Body of pancreas (tissue), 4 donors: ENCODE measurements at regions not wholly inside any gene's neighbourhood (a gene's known extent, or its start where the extent isn't known, plus 50 kb on each side); places are given as distances from the start of the nearest gene placed in this dataset.
"Not testable (repeated sequence)": the region's sequence is repeated elsewhere in the genome, so short reads cannot be mapped to it uniquely, and the experiment has no call there.

ENCODE experiments used
- ATAC-seq: fragments of 150-250 bp; one replicate; pipeline ENCODE4 v1.9.1; 2016
- DNase-seq, 4 donors: peaks; one replicate each; pipeline ENCODE4 v3.0.0-alpha.2; 2019
- H3K27ac ChIP-seq, 4 donors: fragments of 200-600 bp; sonication (generic); 1 replicate in 3 of 4; 2 replicates in 1 of 4; pipeline versions ENCODE4 v1.5.1 to v1.6.1; 2016 to 2019; ENCODE audit warnings: mild to moderate bottlenecking in 1 of 4, mixed read lengths in 1 of 4, moderate library complexity in 1 of 4
- H3K27me3 ChIP-seq, 2 donors: fragments of 200-600 bp; sonication (generic); one replicate each; pipeline ENCODE4 v1.6.0; 2016; ENCODE audit warnings: mild to moderate bottlenecking in 1 of 2
- H3K36me3 ChIP-seq, 2 donors: fragments of 200-600 bp; sonication (generic); replicated peaks in 1 of 2; 2 replicates each; pipeline ENCODE4 v1.5.1; 2016; ENCODE audit warnings: low read depth in 2 of 2; ENCODE audit not compliant: insufficient read depth in 1 of 2
- H3K4me1 ChIP-seq: fragments of 200-600 bp; sonication (generic); one replicate; pipeline ENCODE4 v1.6.0; 2016
- H3K4me3 ChIP-seq, 2 donors: fragments of 200-600 bp; sonication (generic); 1 replicate in 1 of 2; 2 replicates in 1 of 2; pipeline ENCODE4 v1.5.1; 2016 to 2019
- H3K9me3 ChIP-seq, 3 donors: fragments of 200-600 bp; sonication (generic); 1 replicate in 2 of 3; 2 replicates in 1 of 3; pipeline ENCODE4 v1.5.1; 2016
- POLR2A ChIP-seq, 3 donors: fragments of 450-650 bp; IDR thresholded peaks; one replicate each; pipeline ENCODE4 v1.6.1; 2016; ENCODE audit warnings: antibody characterized with exemption in 3 of 3, mild to moderate bottlenecking in 2 of 3
- WGBS, 2 donors: methylation state at CpG; one replicate each; pipeline ENCODE4 v1.1.5; 2017; 5-methylcytosine and 5-hydroxymethylcytosine counted together
- intact Hi-C: fragments of 100-400 bp; cut with DNase I; formaldehyde crosslinking; loops from one replicate; pipeline ENCODE4 v1.15.1; 2023
- TF ChIP-seq, protein P1 (sequence below), 7 experiments: fragments of 450-650 bp in 4 of 7; fragments of 200-600 bp in 3 of 7; sonication (generic) in 3 of 7; IDR thresholded peaks; one replicate each; pipeline ENCODE4 v1.5.1; 2016 to 2019; ENCODE audit warnings: antibody characterized with exemption in 7 of 7

DNA sequence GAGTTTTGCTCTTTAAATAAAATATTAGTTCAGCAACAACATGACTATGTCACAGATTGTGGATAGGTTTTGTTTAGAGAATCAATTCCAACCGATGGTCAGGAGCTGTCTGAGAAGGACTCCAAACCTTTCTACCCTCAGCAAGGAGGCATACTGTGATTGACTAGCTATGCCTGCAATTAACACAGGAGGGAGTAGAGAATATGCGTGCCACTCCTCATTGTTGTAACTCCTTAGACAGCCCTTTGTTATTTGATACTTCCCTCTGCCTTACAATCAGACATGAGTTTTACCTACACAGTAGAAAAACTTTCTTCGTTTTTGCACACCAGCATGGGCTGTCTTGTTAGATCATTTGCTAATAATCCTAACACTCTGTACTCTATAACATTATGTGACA is 796.5 kb downstream of the PRIM2 start:
- DNase-seq (no peak), ATAC-seq (no peak)
- Histone ChIP-seq H3K27ac (no peak overlapping the region), H3K9me3 (no peaks in the 10 kb centered on the region), H3K27me3 (no peaks in the 10 kb centered on the region), H3K4me3 (no peak overlapping the region), H3K36me3 (no peaks in the 10 kb centered on the region), H3K4me1 (no peaks in the 10 kb centered on the region)
- 13 to 26% methylated on average over 3 of the region's 3 CpGs for WGBS, 2 donors
- intact Hi-C loops, result no loop called here
- TF ChIP-seq, protein P1, sequence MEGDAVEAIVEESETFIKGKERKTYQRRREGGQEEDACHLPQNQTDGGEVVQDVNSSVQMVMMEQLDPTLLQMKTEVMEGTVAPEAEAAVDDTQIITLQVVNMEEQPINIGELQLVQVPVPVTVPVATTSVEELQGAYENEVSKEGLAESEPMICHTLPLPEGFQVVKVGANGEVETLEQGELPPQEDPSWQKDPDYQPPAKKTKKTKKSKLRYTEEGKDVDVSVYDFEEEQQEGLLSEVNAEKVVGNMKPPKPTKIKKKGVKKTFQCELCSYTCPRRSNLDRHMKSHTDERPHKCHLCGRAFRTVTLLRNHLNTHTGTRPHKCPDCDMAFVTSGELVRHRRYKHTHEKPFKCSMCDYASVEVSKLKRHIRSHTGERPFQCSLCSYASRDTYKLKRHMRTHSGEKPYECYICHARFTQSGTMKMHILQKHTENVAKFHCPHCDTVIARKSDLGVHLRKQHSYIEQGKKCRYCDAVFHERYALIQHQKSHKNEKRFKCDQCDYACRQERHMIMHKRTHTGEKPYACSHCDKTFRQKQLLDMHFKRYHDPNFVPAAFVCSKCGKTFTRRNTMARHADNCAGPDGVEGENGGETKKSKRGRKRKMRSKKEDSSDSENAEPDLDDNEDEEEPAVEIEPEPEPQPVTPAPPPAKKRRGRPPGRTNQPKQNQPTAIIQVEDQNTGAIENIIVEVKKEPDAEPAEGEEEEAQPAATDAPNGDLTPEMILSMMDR (IDR thresholded peaks at IDR 0.05), result no peak
- TF ChIP-seq POLR2A (IDR thresholded peaks at IDR 0.05), result no peak

DNA sequence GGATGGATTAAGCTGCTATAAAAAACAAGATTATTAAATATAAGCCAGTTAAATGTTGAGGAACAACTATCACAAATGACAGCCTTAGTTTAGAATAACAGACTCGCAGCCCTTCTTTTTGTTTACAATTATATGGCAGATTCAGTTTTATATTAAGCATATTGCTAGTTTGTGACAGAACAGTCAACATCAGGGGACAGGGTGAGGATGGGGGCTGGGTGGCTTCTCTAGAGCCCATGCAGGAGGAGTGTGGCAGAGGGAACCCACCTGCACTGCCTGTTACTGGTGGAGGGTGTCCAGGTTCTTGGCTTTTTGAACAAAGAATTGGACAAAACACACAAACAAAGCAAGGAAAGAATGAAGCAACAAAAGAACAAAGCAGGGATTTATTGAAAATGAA is 799.7 kb downstream of the PRIM2 start:
- H3K4me3 ChIP-seq, H3K36me3 ChIP-seq, H3K27ac ChIP-seq, ATAC-seq, H3K27me3 ChIP-seq, H3K4me1 ChIP-seq, H3K9me3 ChIP-seq, intact Hi-C loops, DNase-seq: not testable (repeated sequence)
- 57 to 63% methylated on average over 1 of the region's 1 CpG for WGBS, 2 donors

DNA sequence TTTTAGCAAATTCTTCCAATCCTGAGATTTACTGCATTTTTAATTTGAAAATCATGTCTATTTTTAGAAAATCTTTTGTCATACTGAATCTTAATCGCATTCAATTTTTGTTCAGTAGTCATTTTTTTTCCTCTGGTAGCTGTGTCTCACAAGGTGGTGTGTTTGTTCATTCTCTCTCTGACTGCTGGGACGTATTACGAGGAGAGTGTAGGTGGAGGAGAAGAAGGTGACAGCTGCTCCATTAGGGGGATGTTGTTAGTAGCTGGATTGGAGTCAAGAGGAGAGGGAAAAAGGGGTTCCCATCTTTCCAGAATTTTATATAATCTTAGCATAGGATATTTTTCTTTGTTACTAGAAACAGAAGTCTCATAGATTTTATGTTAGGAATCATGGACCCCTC is 804.2 kb downstream of the PRIM2 start:
- H3K27ac ChIP-seq, H3K4me1 ChIP-seq, ATAC-seq, intact Hi-C loops, H3K27me3 ChIP-seq, H3K4me3 ChIP-seq, DNase-seq, H3K9me3 ChIP-seq, H3K36me3 ChIP-seq: not testable (repeated sequence)
- WGBS, 2 donors, result 53 to 61% methylated on average over 3 of the region's 3 CpGs

DNA sequence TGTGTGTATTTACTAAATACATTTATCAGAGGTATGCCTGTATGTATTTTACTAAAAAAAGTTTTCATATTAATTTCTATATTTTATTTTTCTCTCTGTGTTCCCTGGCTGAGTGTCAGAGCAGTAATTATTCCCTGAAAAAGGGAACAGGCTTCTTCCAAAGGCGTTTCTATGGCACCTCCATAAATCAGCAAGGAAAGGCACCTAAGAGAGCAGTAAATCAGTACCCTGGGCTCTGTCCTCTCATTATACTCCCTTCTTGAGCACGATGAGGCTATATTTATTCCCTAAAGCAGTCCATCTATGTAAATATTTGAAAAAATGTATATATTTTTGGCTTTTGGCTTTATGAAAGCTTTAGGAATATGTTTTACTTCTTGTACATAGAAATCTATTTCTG is 806.3 kb downstream of the PRIM2 start:
- not testable (repeated sequence) for ATAC-seq

DNA sequence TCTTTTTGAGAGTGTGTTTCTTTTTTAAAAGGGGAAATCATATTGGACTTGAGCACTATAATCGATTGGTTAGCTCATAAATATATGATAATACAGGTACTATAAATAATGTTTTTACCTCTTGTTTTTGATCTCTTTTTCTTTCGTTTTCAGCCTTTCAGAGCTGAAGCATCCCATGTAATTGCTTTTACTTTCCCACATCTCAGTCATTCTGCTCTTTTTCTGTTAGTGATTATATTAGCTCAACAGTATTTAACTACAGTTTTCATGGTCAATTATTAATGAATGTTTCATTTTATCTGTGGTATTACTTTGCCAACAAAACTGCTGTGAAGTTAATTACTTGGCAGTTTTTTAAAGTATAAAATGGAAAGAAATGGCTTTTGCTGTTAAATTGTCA is 811.1 kb downstream of the PRIM2 start:
- intact Hi-C loops, result not testable (repeated sequence)

More for the DNA sequence above, 806.3 kb downstream of the PRIM2 start:
- H3K9me3 ChIP-seq, intact Hi-C loops, H3K27ac ChIP-seq, H3K4me1 ChIP-seq, H3K36me3 ChIP-seq, H3K4me3 ChIP-seq, DNase-seq, H3K27me3 ChIP-seq: not testable (repeated sequence)
- WGBS, 2 donors, result 15 to 25% methylated on average over 2 of the region's 2 CpGs

DNA sequence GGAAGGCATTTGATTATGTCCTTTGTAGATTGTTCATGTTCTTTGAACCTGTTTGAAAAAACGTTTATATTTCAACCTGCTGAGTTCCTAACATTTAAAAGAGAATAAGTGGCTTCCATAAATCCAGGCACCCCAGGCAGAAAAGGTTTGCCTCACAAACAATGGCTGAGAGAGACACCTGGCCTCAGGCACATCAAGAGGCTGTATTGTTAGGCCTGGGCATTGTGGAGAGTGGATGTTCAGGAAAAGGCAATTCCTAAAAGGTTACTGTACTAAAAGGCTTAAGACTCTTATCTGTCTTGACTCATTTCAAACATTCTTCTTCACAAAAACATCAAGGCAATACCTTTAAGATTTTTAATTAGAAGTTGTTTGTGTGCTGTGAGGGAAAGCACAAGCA is 811.7 kb downstream of the PRIM2 start:
- DNase-seq, result not testable (repeated sequence)
- 0% methylated on average over 1 of the region's 1 CpG for WGBS, 2 donors

More for the DNA sequence above, 811.1 kb downstream of the PRIM2 start:
- not testable (repeated sequence) for H3K36me3 ChIP-seq, H3K27me3 ChIP-seq, ATAC-seq, DNase-seq, H3K4me1 ChIP-seq, H3K27ac ChIP-seq, H3K9me3 ChIP-seq, H3K4me3 ChIP-seq
- WGBS, 2 donors, result 36 to 46% methylated on average over 2 of the region's 2 CpGs

DNA sequence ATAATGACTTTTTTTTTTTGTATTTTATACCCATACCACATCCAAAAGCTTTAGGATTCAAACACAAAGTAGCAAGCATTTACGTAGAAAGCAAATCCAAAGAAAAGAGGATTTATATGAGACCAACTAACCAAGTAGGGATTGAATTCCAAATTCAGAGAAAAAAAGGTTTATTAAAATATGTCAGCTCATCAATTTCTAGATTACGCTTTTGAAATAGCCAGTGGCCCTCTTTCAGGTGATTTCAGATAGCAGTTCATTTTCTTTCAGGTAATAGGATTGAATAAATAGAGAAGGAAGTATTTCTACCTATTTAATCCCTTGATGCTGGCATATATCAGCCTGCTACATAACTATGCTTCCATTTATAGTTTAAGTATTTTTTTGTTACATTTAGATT is 822.3 kb downstream of the PRIM2 start:
- H3K4me1 ChIP-seq, ATAC-seq, H3K27me3 ChIP-seq, H3K9me3 ChIP-seq, H3K27ac ChIP-seq, DNase-seq, H3K36me3 ChIP-seq, intact Hi-C loops, H3K4me3 ChIP-seq: not testable (repeated sequence)
- 51 to 63% methylated on average over 2 of the region's 2 CpGs for WGBS, 2 donors

More for the DNA sequence above, 811.7 kb downstream of the PRIM2 start:
- H3K36me3 ChIP-seq, H3K4me3 ChIP-seq, intact Hi-C loops, H3K4me1 ChIP-seq, H3K9me3 ChIP-seq, H3K27ac ChIP-seq, ATAC-seq, H3K27me3 ChIP-seq: not testable (repeated sequence)

DNA sequence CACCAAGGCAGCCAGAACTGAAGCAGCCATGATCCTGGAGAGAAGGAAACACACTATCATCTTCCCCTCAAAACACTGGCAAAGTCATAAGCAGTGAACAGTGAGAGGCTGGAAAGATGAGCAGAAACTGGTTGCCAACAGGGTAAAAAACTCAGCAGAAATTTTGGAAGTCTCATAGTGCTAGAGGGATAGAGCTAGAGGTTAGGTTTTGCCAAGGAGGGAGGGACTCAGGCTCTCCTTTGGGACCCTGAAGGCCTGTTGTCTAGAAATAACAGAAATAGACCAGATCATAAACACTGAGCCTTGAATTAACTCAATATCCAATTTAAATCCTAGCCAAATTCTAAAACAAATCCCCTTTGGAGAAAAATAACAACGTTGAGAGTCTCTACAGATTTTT is 853.6 kb downstream of the PRIM2 start:
- intact Hi-C loops, H3K9me3 ChIP-seq, H3K27ac ChIP-seq, H3K27me3 ChIP-seq, DNase-seq, H3K36me3 ChIP-seq, H3K4me1 ChIP-seq, ATAC-seq, H3K4me3 ChIP-seq: not testable (repeated sequence)
- WGBS, 2 donors, result 32 to 53% methylated on average over 1 of the region's 1 CpG

DNA sequence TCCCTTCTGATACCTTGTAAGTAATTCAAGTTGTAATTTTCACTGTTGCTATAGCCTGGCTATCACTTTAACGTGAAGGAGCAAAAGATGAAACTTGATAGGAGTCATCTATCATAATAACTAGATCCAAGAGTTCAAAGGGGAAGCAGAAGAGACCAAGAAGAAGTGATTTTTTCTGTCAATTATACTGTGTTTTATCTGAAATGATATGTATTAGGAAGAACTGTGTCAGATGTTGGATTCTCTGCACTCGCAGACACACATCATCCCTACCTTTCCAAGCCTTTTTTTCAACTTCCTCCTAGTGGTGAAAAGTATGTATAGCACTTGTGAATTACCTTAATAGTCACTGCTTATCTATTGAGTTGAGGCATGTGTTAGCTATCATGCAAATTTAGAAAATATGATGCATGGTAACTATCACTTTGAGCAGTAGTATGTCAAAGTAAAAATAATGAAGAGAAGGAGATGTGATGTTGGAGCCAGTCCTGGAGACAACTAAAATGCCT is 864.2 kb downstream of the PRIM2 start:
- H3K4me1 ChIP-seq, H3K36me3 ChIP-seq, H3K27me3 ChIP-seq, H3K27ac ChIP-seq, intact Hi-C loops, H3K9me3 ChIP-seq, DNase-seq, H3K4me3 ChIP-seq: not testable (repeated sequence)
- WGBS, 2 donors, result 54 to 55% methylated on average over 2 of the region's 2 CpGs
- ATAC-seq, result peak; percentile 45

DNA sequence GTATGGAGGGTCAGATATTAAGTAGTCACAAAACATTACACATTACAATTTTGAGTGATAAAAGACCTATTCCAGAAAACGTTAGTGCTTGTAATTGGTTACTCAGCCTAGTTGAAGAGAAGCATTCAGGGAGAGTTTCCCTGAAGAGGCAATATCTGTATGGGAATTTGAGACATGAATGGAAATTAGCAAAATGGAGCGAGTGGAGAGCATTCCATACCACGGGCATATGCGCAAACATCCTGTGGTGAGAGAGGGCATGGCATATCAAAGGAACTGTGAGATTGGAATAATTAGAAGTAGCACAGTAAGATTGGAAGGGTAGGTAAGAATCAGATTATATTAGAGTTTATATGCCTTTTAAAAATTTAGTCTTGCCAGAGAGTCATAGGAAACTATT is 867.9 kb downstream of the PRIM2 start:
- intact Hi-C loops, H3K4me3 ChIP-seq, ATAC-seq, H3K27ac ChIP-seq, DNase-seq, H3K4me1 ChIP-seq, H3K36me3 ChIP-seq, H3K9me3 ChIP-seq, H3K27me3 ChIP-seq: not testable (repeated sequence)
- WGBS, 2 donors, result 66 to 83% methylated on average over 4 of the region's 4 CpGs

DNA sequence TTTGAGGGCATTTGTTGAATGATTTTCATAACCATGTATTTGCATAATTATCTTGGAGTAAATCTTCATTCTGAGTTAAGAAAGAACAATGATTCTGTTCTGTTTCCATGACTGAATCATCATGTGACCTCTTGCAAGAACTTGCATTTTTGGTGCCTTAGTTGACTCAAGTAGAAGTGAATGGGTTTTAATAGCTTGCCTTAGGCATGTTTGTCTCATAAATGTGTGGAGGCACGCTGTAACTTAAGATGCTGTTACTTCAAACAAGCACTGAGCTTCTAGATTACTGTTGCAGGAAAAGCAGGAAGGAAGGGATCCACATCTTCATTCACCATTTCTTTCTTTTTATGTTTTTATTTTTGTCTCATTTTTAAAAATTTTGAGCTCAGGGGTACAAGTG is 875.8 kb downstream of the PRIM2 start:
- ATAC-seq, H3K9me3 ChIP-seq, H3K27me3 ChIP-seq, H3K4me3 ChIP-seq, intact Hi-C loops, DNase-seq, H3K27ac ChIP-seq, H3K36me3 ChIP-seq, H3K4me1 ChIP-seq: not testable (repeated sequence)
- WGBS, 2 donors, result 50 to 76% methylated on average over 1 of the region's 1 CpG
